ENCODE measurements at regions not wholly inside any gene's neighbourhood (a gene's known extent, or its start where the extent isn't known, plus 50 kb on each side); places are given as distances from the start of the nearest gene placed in this dataset.
A peak's percentile ranks its signal among the peaks of the same experiment; 100 is the strongest.
"Not testable (repeated sequence)": the region's sequence is repeated elsewhere in the genome, so short reads cannot be mapped to it uniquely, and the experiment has no call there.

- TF ChIP-seq STAT6 (CRISPR knock-in tag; conservative IDR thresholded peaks at IDR 0.05; ENCODE audit: low read depth) (no peak), SP1 (CRISPR knock-in tag; conservative IDR thresholded peaks at IDR 0.05) (no peak), FOXJ3 (CRISPR knock-in tag; IDR thresholded peaks at IDR 0.05; ENCODE audit: borderline replicate concordance) (no peak), GABPB1 (CRISPR knock-in tag; IDR thresholded peaks at IDR 0.05) (no peak), ZNF423 (CRISPR knock-in tag; IDR thresholded peaks at IDR 0.05) (no peak), SMAD4 (CRISPR knock-in tag; IDR thresholded peaks at IDR 0.05) (no peak), ZNF416 (CRISPR knock-in tag; IDR thresholded peaks at IDR 0.05) (no peak), E2F1 (CRISPR knock-in tag; IDR thresholded peaks at IDR 0.05) (no peak), ZNF671 (CRISPR knock-in tag; IDR thresholded peaks at IDR 0.05) (no peak), PREB (CRISPR knock-in tag; IDR thresholded peaks at IDR 0.05; ENCODE audit: borderline replicate concordance) (no peak), SMAD3 (CRISPR knock-in tag; IDR thresholded peaks at IDR 0.05; ENCODE audit: borderline replicate concordance) (no peak)
- TF ChIP-seq, protein P1, sequence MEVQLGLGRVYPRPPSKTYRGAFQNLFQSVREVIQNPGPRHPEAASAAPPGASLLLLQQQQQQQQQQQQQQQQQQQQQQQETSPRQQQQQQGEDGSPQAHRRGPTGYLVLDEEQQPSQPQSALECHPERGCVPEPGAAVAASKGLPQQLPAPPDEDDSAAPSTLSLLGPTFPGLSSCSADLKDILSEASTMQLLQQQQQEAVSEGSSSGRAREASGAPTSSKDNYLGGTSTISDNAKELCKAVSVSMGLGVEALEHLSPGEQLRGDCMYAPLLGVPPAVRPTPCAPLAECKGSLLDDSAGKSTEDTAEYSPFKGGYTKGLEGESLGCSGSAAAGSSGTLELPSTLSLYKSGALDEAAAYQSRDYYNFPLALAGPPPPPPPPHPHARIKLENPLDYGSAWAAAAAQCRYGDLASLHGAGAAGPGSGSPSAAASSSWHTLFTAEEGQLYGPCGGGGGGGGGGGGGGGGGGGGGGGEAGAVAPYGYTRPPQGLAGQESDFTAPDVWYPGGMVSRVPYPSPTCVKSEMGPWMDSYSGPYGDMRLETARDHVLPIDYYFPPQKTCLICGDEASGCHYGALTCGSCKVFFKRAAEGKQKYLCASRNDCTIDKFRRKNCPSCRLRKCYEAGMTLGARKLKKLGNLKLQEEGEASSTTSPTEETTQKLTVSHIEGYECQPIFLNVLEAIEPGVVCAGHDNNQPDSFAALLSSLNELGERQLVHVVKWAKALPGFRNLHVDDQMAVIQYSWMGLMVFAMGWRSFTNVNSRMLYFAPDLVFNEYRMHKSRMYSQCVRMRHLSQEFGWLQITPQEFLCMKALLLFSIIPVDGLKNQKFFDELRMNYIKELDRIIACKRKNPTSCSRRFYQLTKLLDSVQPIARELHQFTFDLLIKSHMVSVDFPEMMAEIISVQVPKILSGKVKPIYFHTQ (CRISPR knock-in tag; IDR thresholded peaks at IDR 0.05) = no peak
These were observed 158.1 kb downstream of the SLC24A2 start (continued) for GRCh38 chr9:19630760-19631159.

DNA sequence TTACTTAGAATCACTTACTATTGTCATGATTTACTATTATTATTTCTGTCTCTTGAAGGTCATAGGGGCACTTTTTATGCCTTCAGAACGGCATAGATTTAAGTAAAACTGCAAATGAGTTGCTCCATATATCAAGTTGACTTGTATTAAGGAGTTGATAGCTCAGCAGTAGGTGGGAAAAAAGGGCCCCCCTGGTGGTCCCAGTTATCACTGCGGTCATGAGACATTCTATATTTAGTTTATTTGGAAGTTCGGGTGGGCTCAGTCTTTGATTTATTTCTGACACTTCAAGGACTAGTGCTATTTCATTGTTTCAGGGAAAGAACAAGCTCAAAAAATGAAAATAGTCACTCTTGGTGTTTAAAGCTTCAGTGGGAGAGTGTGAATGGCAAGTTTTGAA, 159.3 kb downstream of the SLC24A2 start:
- peak; percentile 53 for ATAC-seq
- no peak overlapping the region for H3K27ac Mint-ChIP-seq
- no peak for TF ChIP-seq CREB1 (CRISPR knock-in tag; IDR thresholded peaks at IDR 0.05)
- TF ChIP-seq, protein P2, sequence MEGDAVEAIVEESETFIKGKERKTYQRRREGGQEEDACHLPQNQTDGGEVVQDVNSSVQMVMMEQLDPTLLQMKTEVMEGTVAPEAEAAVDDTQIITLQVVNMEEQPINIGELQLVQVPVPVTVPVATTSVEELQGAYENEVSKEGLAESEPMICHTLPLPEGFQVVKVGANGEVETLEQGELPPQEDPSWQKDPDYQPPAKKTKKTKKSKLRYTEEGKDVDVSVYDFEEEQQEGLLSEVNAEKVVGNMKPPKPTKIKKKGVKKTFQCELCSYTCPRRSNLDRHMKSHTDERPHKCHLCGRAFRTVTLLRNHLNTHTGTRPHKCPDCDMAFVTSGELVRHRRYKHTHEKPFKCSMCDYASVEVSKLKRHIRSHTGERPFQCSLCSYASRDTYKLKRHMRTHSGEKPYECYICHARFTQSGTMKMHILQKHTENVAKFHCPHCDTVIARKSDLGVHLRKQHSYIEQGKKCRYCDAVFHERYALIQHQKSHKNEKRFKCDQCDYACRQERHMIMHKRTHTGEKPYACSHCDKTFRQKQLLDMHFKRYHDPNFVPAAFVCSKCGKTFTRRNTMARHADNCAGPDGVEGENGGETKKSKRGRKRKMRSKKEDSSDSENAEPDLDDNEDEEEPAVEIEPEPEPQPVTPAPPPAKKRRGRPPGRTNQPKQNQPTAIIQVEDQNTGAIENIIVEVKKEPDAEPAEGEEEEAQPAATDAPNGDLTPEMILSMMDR (IDR thresholded peaks at IDR 0.05) = 0 out of 2 replicates have a peak, but pooled peaks have one; percentile 15
- H3K4me1 Mint-ChIP-seq = peaks cover 11% of the 10 kb centered on the region
- POLR2A ChIA-PET = no interaction called here
- no peaks in the 10 kb centered on the region for H3K9me3 Mint-ChIP-seq
- no peaks in the 10 kb centered on the region for H3K36me3 Mint-ChIP-seq
- CTCF ChIA-PET = interaction anchor here (0.6 to 2.1 kb wide), 13 partner anchors 8 to 165 kb away, joined by 3 to 10 read pairs (median 5); no protein-coding TSS in a partner anchor
- no peaks in the 10 kb centered on the region for H3K27me3 Mint-ChIP-seq (ENCODE audit: low read depth)
- DNase-seq (ENCODE audit: low spot score) = peak; percentile 33
- no peak overlapping the region for H3K4me3 Mint-ChIP-seq

- H3K36me3 Mint-ChIP-seq; DNase-seq (ENCODE audit: low spot score); H3K4me1 Mint-ChIP-seq; H3K27ac Mint-ChIP-seq; H3K4me3 Mint-ChIP-seq; H3K9me3 Mint-ChIP-seq; CTCF ChIA-PET; ATAC-seq; POLR2A ChIA-PET; H3K27me3 Mint-ChIP-seq (ENCODE audit: low read depth): not testable (repeated sequence)
These were observed 163.4 kb downstream of the SLC24A2 start for GRCh38 chr9:19625426-19625825.

Measured in WTC11 (cell line).